Type B pancreatic cell (in vitro differentiated cells): ENCODE measurements at regions not wholly inside any gene's neighbourhood (a gene's known extent, or its start where the extent isn't known, plus 50 kb on each side); places are given as distances from the start of the nearest gene placed in this dataset.

ENCODE experiments used
- DNase-seq: peaks from one replicate; pipeline ENCODE4 v3.0.0; 2021; ENCODE audit warnings: mixed read lengths; ENCODE audit not compliant: unreplicated experiment; ENCODE audit errors: extremely low spot score
- H3K27ac Mint-ChIP-seq: 2 replicates; pipeline ENCODE4 v1.8.0; 2021; ENCODE audit warnings: mild to moderate bottlenecking, mixed read lengths
- H3K27me3 Mint-ChIP-seq: 2 replicates; pipeline ENCODE4 v1.8.0; 2021; ENCODE audit warnings: mixed read lengths
- H3K36me3 Mint-ChIP-seq: 2 replicates; pipeline ENCODE4 v1.8.0; 2021; ENCODE audit warnings: mixed read lengths
- H3K4me1 Mint-ChIP-seq: one replicate; pipeline ENCODE4 v1.8.0; 2021; ENCODE audit warnings: mixed read lengths; ENCODE audit not compliant: unreplicated experiment
- H3K4me3 Mint-ChIP-seq: 2 replicates; pipeline ENCODE4 v1.8.0; 2021; ENCODE audit warnings: mild to moderate bottlenecking, mixed read lengths
- H3K9me3 Mint-ChIP-seq: 2 replicates; pipeline ENCODE4 v1.8.0; 2021; ENCODE audit warnings: mixed read lengths
- CTCF ChIP-seq: fragments of 200-600 bp; sonication (generic); conservative IDR thresholded peaks from 2 replicates; pipeline ENCODE4 v1.5.0; 2021; ENCODE audit warnings: antibody characterized with exemption, mild to moderate bottlenecking

DNA sequence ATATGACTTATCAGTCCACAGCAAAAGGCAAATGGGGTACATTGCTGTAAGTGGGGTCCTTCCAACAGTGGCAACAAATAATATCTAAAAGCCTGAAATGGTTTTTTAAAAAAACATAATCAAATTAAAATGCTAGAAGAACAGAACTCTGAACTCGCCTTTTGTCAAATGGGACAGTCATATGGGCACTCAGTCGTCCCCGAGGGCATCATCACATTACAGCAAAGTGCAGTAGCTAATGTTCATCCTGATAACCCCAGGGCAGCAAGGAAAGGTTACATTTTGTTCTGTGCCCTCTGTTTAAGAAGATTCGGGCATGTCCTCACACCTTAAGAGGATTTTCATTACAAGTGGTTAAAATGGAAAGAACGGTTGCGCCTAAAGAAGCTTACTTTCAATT lies 997.9 kb upstream of the TENM3 start:
- Mint-ChIP-seq H3K36me3 (no peaks in the 10 kb centered on the region), H3K27ac (no peak overlapping the region), H3K9me3 (peaks cover 3% of the 10 kb centered on the region), H3K4me3 (no peak overlapping the region), H3K27me3 (no peaks in the 10 kb centered on the region), H3K4me1 (no peaks in the 10 kb centered on the region)
- no peak for DNase-seq
- no peak for TF ChIP-seq CTCF

- Mint-ChIP-seq H3K9me3 (peaks cover 7% of the 10 kb centered on the region), H3K27ac (no peak overlapping the region), H3K27me3 (no peaks in the 10 kb centered on the region), H3K4me1 (no peaks in the 10 kb centered on the region), H3K4me3 (no peak overlapping the region), H3K36me3 (no peaks in the 10 kb centered on the region)
- TF ChIP-seq CTCF = no peak
- no peak for DNase-seq
These were observed 994.2 kb upstream of the TENM3 start for GRCh38 chr4:181249031-181249430.

- no peak for DNase-seq
- Mint-ChIP-seq H3K27me3 (no peaks in the 10 kb centered on the region), H3K4me3 (no peak overlapping the region), H3K9me3 (peaks cover 12% of the 10 kb centered on the region), H3K4me1 (peaks cover 13% of the 10 kb centered on the region), H3K27ac (no peak overlapping the region), H3K36me3 (no peaks in the 10 kb centered on the region)
- no peak for TF ChIP-seq CTCF
These were observed 988.4 kb upstream of the TENM3 start for GRCh38 chr4:181254771-181255170.

GRCh38 chr4:181258569-181258968 lies 984.6 kb upstream of the TENM3 start:
- no peaks in the 10 kb centered on the region for H3K27me3 Mint-ChIP-seq
- peaks cover 20% of the 10 kb centered on the region for H3K4me1 Mint-ChIP-seq
- H3K27ac Mint-ChIP-seq = no peak overlapping the region
- no peak for TF ChIP-seq CTCF
- peaks cover 5% of the 10 kb centered on the region for H3K9me3 Mint-ChIP-seq
- no peak overlapping the region for H3K4me3 Mint-ChIP-seq
- no peak for DNase-seq
- no peaks in the 10 kb centered on the region for H3K36me3 Mint-ChIP-seq

- no peak overlapping the region for H3K4me3 Mint-ChIP-seq
- TF ChIP-seq CTCF = no peak
These were observed 984.0 kb upstream of the TENM3 start for GRCh38 chr4:181259081-181259709.

GRCh38 chr4:181261279-181261678 lies 981.9 kb upstream of the TENM3 start:
- Mint-ChIP-seq H3K4me3 (no peak overlapping the region), H3K27ac (no peak overlapping the region), H3K27me3 (no peaks in the 10 kb centered on the region), H3K36me3 (no peaks in the 10 kb centered on the region), H3K9me3 (peaks cover 5% of the 10 kb centered on the region), H3K4me1 (peaks cover 20% of the 10 kb centered on the region)
- peak; percentile 70 for TF ChIP-seq CTCF
- no peak for DNase-seq

More at GRCh38 chr4:181259081-181259709, 984.0 kb upstream of the TENM3 start:
- H3K27me3 Mint-ChIP-seq = no peaks in the 10 kb centered on the region
- peaks cover 20% of the 10 kb centered on the region for H3K4me1 Mint-ChIP-seq
- no peaks in the 10 kb centered on the region for H3K36me3 Mint-ChIP-seq
- peaks cover 5% of the 10 kb centered on the region for H3K9me3 Mint-ChIP-seq
- DNase-seq = no peak
- H3K27ac Mint-ChIP-seq = no peak overlapping the region
